ENCODE measurements at regions not wholly inside any gene's neighbourhood (a gene's known extent, or its start where the extent isn't known, plus 50 kb on each side); places are given as distances from the start of the nearest gene placed in this dataset.

DNA sequence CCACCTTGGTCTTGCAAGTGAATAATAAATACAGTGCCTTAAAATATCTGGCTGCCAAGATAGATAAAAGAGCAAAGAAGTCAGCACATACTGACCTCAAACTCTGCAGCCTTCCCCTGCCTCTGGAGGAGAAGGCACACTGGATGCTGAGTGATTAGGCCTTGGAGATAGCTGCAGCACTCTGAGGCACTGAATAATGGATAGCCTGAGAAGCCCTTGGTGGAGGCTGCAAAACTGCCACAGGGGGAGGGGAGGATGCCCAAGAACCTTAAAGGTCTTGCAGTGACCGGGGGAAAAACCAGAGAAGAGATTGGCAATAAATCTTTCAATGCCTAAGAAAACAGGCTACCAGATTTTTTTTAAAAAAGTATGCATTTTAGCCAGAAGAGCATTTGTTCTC, 167.4 kb upstream of the PRMT6 start:
- DNase-seq (ENCODE audit: low read depth) = no peak
- no peak for TF ChIP-seq CTCF (conservative IDR thresholded peaks at IDR 0.05; ENCODE audit: low read depth, low read length)
- no peak overlapping the region for H3K4me3 ChIP-seq (ENCODE audit: low read depth, low read length)

DNA sequence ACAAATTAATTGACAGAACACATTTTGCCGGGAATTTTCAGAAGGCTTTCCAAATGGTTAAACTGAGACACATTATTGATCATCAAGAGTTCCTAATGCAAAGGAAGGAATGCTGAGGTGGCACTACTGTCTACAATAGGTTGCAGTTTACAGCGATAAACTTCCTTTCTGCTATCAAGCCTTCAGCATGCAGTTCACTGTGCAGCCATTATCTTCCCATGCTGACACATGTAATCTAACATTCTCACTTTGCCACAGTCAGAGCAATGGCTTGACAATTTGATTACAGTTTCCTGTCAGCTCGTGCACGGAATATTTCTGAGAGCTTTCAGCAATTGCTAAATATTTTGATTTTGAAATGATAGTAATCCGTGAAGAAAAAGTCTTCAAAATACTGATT, 166.9 kb upstream of the PRMT6 start:
- H3K4me3 ChIP-seq (ENCODE audit: low read depth, low read length) = no peak overlapping the region
- DNase-seq (ENCODE audit: low read depth) = no peak
- TF ChIP-seq CTCF (conservative IDR thresholded peaks at IDR 0.05; ENCODE audit: low read depth, low read length) = no peak

DNA sequence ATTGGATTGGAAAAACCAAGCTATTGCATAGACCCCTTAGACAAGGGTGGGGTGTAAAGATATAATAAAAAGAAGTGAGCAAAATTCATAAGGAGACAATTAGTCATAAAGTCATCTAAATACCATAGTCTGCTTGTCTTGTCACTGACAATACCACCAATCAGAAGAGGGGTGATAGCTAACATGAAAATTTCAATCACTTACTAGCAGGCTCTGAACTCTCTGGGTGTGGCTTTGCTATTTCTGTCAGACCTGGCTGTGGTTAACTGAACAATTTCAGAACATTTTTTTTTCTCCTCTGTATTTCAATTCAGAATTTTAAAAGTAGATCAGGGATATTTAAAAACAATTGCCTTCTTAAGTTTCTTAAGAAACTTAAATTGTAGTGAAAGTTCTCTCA, 158.5 kb upstream of the PRMT6 start:
- no peak for DNase-seq (ENCODE audit: low read depth)

DNA sequence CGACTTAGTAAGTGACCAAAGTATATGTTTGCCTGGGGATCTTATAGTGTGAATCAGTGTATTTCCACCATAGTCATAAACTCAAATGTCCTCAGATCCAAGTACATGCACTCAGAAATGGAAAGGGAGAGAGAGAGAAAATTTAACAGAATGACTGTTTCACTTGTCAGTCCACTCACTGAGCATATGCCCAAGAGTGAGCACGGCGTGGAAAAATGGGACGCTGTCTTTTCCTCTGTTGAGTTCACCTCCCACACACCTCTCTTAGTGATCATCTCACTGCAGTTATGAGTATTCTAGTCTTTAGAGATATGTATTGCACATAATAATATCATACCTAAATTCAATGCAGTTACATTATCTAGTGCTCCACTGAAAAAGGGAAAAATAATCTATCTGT, 156.8 kb upstream of the PRMT6 start:
- no peak overlapping the region for H3K4me3 ChIP-seq (ENCODE audit: low read depth, low read length)
- DNase-seq (ENCODE audit: low read depth) = no peak
- TF ChIP-seq CTCF (conservative IDR thresholded peaks at IDR 0.05; ENCODE audit: low read depth, low read length) = no peak

More for the DNA sequence above, 158.5 kb upstream of the PRMT6 start:
- no peak for TF ChIP-seq CTCF (conservative IDR thresholded peaks at IDR 0.05; ENCODE audit: low read depth, low read length)
- H3K4me3 ChIP-seq (ENCODE audit: low read depth, low read length) = no peak overlapping the region

- no peak for TF ChIP-seq CTCF (conservative IDR thresholded peaks at IDR 0.05; ENCODE audit: low read depth, low read length)
Observed at GRCh38 chr1:106907795-106908194, 148.7 kb upstream of the PRMT6 start.

GRCh38 chr1:106908689-106909088, 147.8 kb upstream of the PRMT6 start:
- no peak overlapping the region for H3K4me3 ChIP-seq (ENCODE audit: low read depth, low read length)
- no peak for TF ChIP-seq CTCF (conservative IDR thresholded peaks at IDR 0.05; ENCODE audit: low read depth, low read length)
- DNase-seq (ENCODE audit: low read depth) = no peak

More at GRCh38 chr1:106907795-106908194, 148.7 kb upstream of the PRMT6 start:
- DNase-seq (ENCODE audit: low read depth) = no peak
- no peak overlapping the region for H3K4me3 ChIP-seq (ENCODE audit: low read depth, low read length)

DNA sequence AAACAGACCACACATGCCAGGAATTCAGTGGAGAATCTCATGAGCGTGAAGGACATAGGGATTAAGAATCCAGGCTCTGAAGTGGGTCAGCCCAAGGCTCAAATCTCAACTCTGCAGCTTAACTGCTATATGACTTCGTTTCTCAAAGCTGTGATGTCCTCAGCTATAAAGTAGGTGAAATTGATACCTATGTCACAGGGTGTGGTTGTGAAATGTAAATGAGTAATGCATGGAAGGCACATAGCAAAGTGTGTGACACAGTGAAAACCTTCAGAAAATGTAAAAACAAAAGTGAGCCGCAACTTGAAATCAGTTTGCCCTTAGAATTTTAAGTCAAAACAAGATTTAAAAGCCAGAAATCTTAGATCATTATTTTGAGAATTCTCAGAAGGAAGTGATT, 145.7 kb upstream of the PRMT6 start:
- no peak for TF ChIP-seq CTCF (conservative IDR thresholded peaks at IDR 0.05; ENCODE audit: low read depth, low read length)
- H3K4me3 ChIP-seq (ENCODE audit: low read depth, low read length) = no peak overlapping the region
- DNase-seq (ENCODE audit: low read depth) = no peak
